Hepatocyte (in vitro differentiated cells): ENCODE measurements at regions not wholly inside any gene's neighbourhood (a gene's known extent, or its start where the extent isn't known, plus 50 kb on each side); places are given as distances from the start of the nearest gene placed in this dataset.

ENCODE experiments used
- DNase-seq: peaks from one replicate; pipeline ENCODE4 v3.0.0-alpha.2; 2016; ENCODE audit warnings: low spot score
- H2AFZ ChIP-seq: fragments of 200-600 bp; sonication (generic); 2 replicates; pipeline ENCODE4 v1.6.0; 2016; ENCODE audit warnings: antibody characterized with exemption, mild to moderate bottlenecking
- H3K27ac ChIP-seq: fragments of 200-600 bp; sonication (generic); 2 replicates; pipeline ENCODE4 v1.5.1; 2016; ENCODE audit warnings: mild to moderate bottlenecking
- H3K27me3 ChIP-seq: fragments of 200-600 bp; sonication (generic); 2 replicates; pipeline ENCODE4 v1.6.1; 2016
- H3K36me3 ChIP-seq: fragments of 200-600 bp; sonication (generic); replicated peaks from 2 replicates; pipeline ENCODE4 v1.5.1; 2016; ENCODE audit warnings: low read depth; ENCODE audit not compliant: insufficient read depth
- H3K4me1 ChIP-seq: fragments of 200-600 bp; sonication (generic); 2 replicates; pipeline ENCODE4 v1.5.1; 2016; ENCODE audit warnings: mild to moderate bottlenecking, moderate library complexity; ENCODE audit not compliant: insufficient read depth
- H3K4me2 ChIP-seq: fragments of 200-600 bp; sonication (generic); 2 replicates; pipeline ENCODE4 v1.6.0; 2016
- H3K4me3 ChIP-seq: fragments of 200-600 bp; sonication (generic); 2 replicates; pipeline ENCODE4 v1.5.1; 2016; ENCODE audit warnings: mild to moderate bottlenecking
- H3K79me2 ChIP-seq: fragments of 200-600 bp; sonication (generic); 2 replicates; pipeline ENCODE4 v1.6.0; 2017; ENCODE audit warnings: mild to moderate bottlenecking
- H3K9me2 ChIP-seq: fragments of 200-600 bp; sonication (generic); replicated peaks from 2 replicates; pipeline ENCODE4 v1.6.0; 2017; ENCODE audit warnings: mild to moderate bottlenecking; ENCODE audit not compliant: insufficient read depth
- H3K9me3 ChIP-seq: fragments of 200-600 bp; sonication (generic); 2 replicates; pipeline ENCODE4 v1.5.1; 2016; ENCODE audit warnings: low read depth, mild to moderate bottlenecking
- H4K20me1 ChIP-seq: fragments of 200-600 bp; sonication (generic); 2 replicates; pipeline ENCODE4 v1.6.0; 2016; ENCODE audit warnings: mild to moderate bottlenecking; ENCODE audit not compliant: insufficient read depth, poor library complexity, severe bottlenecking
- EZH2 ChIP-seq: fragments of 200-600 bp; sonication (generic); IDR thresholded peaks from 2 replicates; pipeline ENCODE4 v1.6.1; 2016; ENCODE audit warnings: antibody characterized with exemption, mild to moderate bottlenecking, borderline replicate concordance
- EZH2phosphoT487 ChIP-seq: fragments of 200-600 bp; sonication (generic); IDR thresholded peaks from one replicate; pipeline ENCODE4 v1.6.1; 2018; ENCODE audit warnings: antibody characterized with exemption, mild to moderate bottlenecking, low read depth, moderate library complexity; ENCODE audit not compliant: unreplicated experiment, severe bottlenecking
- WGBS: methylation state at CpG from one replicate; pipeline ENCODE4 v1.1.6; 2016; ENCODE audit warnings: low lambda C conversion rate; ENCODE audit errors: missing lambda C conversion rate; 5-methylcytosine and 5-hydroxymethylcytosine counted together
- TF ChIP-seq, protein P1 (sequence below): fragments of 200-600 bp; sonication (generic); IDR thresholded peaks from 2 replicates; pipeline ENCODE4 v1.5.1; 2016; ENCODE audit warnings: antibody characterized with exemption, mild to moderate bottlenecking; ENCODE audit not compliant: poor library complexity

DNA sequence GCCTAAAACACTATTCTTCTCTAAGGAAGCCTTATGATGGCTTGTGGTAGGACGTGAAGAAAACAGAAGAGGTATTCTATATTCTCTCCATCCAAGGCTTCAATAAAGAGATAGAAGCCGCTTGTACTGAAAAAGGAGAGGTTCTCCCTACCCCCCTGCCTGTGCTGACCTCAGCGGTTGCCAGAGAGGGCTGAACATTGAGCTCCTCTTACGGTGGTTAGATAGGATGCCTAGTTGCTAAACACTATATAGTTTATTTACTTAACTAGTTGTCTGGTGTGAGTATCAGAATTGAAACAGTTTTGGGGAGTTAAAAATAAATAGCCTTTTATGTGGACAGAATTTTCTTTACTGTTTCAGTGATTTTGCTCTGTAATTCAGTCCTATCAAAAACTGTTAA is 112.2 kb downstream of the TFPI2 start:
- H3K4me2 ChIP-seq: no peak overlapping the region
- H3K27me3 ChIP-seq: no peaks in the 10 kb centered on the region
- H3K9me3 ChIP-seq: no peaks in the 10 kb centered on the region
- H4K20me1 ChIP-seq: no peaks in the 10 kb centered on the region
- no peak overlapping the region for H2AFZ ChIP-seq
- H3K9me2 ChIP-seq: no peaks in the 10 kb centered on the region
- H3K4me3 ChIP-seq: no peak overlapping the region
- TF ChIP-seq, protein P1, sequence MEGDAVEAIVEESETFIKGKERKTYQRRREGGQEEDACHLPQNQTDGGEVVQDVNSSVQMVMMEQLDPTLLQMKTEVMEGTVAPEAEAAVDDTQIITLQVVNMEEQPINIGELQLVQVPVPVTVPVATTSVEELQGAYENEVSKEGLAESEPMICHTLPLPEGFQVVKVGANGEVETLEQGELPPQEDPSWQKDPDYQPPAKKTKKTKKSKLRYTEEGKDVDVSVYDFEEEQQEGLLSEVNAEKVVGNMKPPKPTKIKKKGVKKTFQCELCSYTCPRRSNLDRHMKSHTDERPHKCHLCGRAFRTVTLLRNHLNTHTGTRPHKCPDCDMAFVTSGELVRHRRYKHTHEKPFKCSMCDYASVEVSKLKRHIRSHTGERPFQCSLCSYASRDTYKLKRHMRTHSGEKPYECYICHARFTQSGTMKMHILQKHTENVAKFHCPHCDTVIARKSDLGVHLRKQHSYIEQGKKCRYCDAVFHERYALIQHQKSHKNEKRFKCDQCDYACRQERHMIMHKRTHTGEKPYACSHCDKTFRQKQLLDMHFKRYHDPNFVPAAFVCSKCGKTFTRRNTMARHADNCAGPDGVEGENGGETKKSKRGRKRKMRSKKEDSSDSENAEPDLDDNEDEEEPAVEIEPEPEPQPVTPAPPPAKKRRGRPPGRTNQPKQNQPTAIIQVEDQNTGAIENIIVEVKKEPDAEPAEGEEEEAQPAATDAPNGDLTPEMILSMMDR: no peak
- TF ChIP-seq EZH2phosphoT487 (no peak), EZH2 (no peak)
- no peak for DNase-seq
- no peaks in the 10 kb centered on the region for H3K36me3 ChIP-seq
- H3K4me1 ChIP-seq: no peaks in the 10 kb centered on the region
- WGBS: 89% methylated on average over 4 of the region's 4 CpGs
- H3K79me2 ChIP-seq: no peaks in the 10 kb centered on the region
- no peak overlapping the region for H3K27ac ChIP-seq

DNA sequence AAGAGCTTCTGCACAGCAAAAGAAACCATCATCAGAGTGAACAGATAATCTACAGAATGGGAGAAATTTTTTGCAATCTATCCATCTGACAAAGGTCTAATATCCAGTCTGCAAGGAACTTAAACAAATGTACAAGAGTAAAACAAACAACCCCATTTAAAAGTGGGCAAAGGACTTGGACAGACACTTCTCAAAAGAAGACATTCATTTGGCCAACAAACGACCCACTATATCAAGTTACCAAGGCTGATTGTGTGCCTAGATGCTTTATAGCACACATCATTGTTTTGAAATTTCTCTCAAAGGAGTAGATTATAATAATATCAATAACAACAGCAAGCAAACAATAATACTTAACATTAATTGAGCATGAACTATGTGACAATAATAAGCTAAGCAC is 117.1 kb downstream of the TFPI2 start:
- Histone ChIP-seq H4K20me1 (no peaks in the 10 kb centered on the region), H3K9me3 (no peaks in the 10 kb centered on the region), H3K4me3 (no peak overlapping the region), H3K36me3 (no peaks in the 10 kb centered on the region), H3K4me1 (no peaks in the 10 kb centered on the region), H3K79me2 (no peaks in the 10 kb centered on the region), H3K27ac (no peak overlapping the region), H3K9me2 (no peaks in the 10 kb centered on the region), H3K4me2 (no peak overlapping the region), H2AFZ (no peak overlapping the region), H3K27me3 (no peaks in the 10 kb centered on the region)
- WGBS: 37% methylated on average over 1 of the region's 1 CpG
- no peak for TF ChIP-seq EZH2phosphoT487
- DNase-seq: no peak

DNA sequence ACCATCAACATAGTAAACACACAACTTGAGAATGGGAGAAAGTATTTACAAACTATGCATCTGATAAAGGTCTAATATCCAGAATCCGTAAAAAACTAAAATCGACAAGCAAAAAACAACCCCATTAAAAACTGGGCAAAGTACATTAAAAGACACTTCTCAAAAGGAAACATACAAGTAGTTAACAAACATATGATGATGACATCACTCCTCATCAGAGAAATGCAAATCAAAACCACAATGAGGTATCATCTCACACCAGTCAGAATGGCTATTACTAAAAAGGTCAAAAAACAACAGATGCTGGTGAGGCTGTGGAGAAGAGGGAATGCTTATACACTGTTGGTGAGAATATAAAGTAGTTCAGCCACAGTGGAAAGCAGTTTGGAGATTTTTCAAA is 125.1 kb downstream of the TFPI2 start:
- TF ChIP-seq, protein P1: no peak
- TF ChIP-seq EZH2phosphoT487: no peak
- TF ChIP-seq EZH2: no peak
- H3K4me1 ChIP-seq: no peaks in the 10 kb centered on the region
- no peaks in the 10 kb centered on the region for H4K20me1 ChIP-seq
- H3K36me3 ChIP-seq: no peaks in the 10 kb centered on the region
- no peaks in the 10 kb centered on the region for H3K9me2 ChIP-seq
- no peaks in the 10 kb centered on the region for H3K79me2 ChIP-seq
- H3K4me3 ChIP-seq: no peak overlapping the region
- no peaks in the 10 kb centered on the region for H3K27me3 ChIP-seq
- WGBS: 95% methylated on average over 2 of the region's 2 CpGs
- no peaks in the 10 kb centered on the region for H3K9me3 ChIP-seq
- H3K4me2 ChIP-seq: no peak overlapping the region
- no peak for DNase-seq
- no peak overlapping the region for H3K27ac ChIP-seq
- no peak overlapping the region for H2AFZ ChIP-seq

DNA sequence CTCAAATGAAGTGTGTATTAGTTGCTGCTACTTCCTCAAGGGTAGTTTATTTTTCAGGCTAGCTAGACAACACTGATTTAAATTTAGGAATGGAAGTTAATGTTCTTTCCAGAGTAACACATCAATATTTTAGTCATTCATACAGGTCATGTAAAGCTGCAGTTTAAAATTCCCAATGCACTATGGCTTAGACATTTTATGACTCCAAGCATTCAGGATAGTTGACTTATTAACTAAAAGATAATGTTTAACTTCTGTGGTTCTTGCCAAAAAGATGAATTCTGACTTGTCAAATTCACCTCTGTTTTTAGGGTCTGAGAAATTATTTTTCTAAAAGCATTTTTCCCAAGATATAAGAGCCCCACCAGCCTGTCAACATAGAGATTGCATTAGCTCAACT is 131.9 kb downstream of the TFPI2 start:
- no peaks in the 10 kb centered on the region for H4K20me1 ChIP-seq
- no peaks in the 10 kb centered on the region for H3K4me1 ChIP-seq
- no peaks in the 10 kb centered on the region for H3K36me3 ChIP-seq
- no peaks in the 10 kb centered on the region for H3K79me2 ChIP-seq
- no peaks in the 10 kb centered on the region for H3K9me2 ChIP-seq
- no peaks in the 10 kb centered on the region for H3K9me3 ChIP-seq
- no peak for TF ChIP-seq EZH2phosphoT487
- no peak for TF ChIP-seq EZH2
- TF ChIP-seq, protein P1: no peak
- H3K27me3 ChIP-seq: no peaks in the 10 kb centered on the region
- H3K4me3 ChIP-seq: no peak overlapping the region
- no peak overlapping the region for H3K4me2 ChIP-seq
- H3K27ac ChIP-seq: no peak overlapping the region
- DNase-seq: no peak
- no peak overlapping the region for H2AFZ ChIP-seq
